ENCODE measurements at regions not wholly inside any gene's neighbourhood (a gene's known extent, or its start where the extent isn't known, plus 50 kb on each side); places are given as distances from the start of the nearest gene placed in this dataset.

GRCh38 chr4:155603360-155603891, 63.2 kb upstream of the GUCY1A1 start:
- H3K4me3 ChIP-seq (ENCODE audit: low read depth, low read length), result no peak overlapping the region
- H3K36me3 ChIP-seq (replicated peaks), result no peaks in the 10 kb centered on the region
- H3K27me3 ChIP-seq (replicated peaks), result no peaks in the 10 kb centered on the region
- no peak for DNase-seq
- no peak overlapping the region for H3K27ac ChIP-seq
- TF ChIP-seq CTCF (IDR thresholded peaks at IDR 0.05; ENCODE audit: low read depth, low read length, missing control alignments), result no peak
- in situ Hi-C loops (cut with HindIII; ENCODE audit: low pct_ligation_motif_present, low sequenced_read_pairs), result no loop called here

GRCh38 chr4:155602351-155603140, 64.1 kb upstream of the GUCY1A1 start:
- DNase-seq, result no peak
- Histone ChIP-seq H3K27me3 (replicated peaks) (no peaks in the 10 kb centered on the region), H3K4me3 (ENCODE audit: low read depth, low read length) (no peak overlapping the region), H3K27ac (no peak overlapping the region), H3K36me3 (replicated peaks) (no peaks in the 10 kb centered on the region)
- in situ Hi-C loops (cut with HindIII; ENCODE audit: low pct_ligation_motif_present, low sequenced_read_pairs), result no loop called here
- TF ChIP-seq CTCF (IDR thresholded peaks at IDR 0.05; ENCODE audit: low read depth, low read length, missing control alignments), result no peak

GRCh38 chr4:155600244-155600643, 66.4 kb upstream of the GUCY1A1 start:
- no peak for DNase-seq
- H3K36me3 ChIP-seq (replicated peaks), result no peaks in the 10 kb centered on the region
- no peak overlapping the region for H3K4me3 ChIP-seq (ENCODE audit: low read depth, low read length)
- in situ Hi-C loops (cut with HindIII; ENCODE audit: low pct_ligation_motif_present, low sequenced_read_pairs), result no loop called here
- no peaks in the 10 kb centered on the region for H3K27me3 ChIP-seq (replicated peaks)
- no peak for TF ChIP-seq CTCF (IDR thresholded peaks at IDR 0.05; ENCODE audit: low read depth, low read length, missing control alignments)
- H3K27ac ChIP-seq, result no peak overlapping the region

GRCh38 chr4:155599596-155599995, 67.1 kb upstream of the GUCY1A1 start:
- no peak for TF ChIP-seq CTCF (IDR thresholded peaks at IDR 0.05; ENCODE audit: low read depth, low read length, missing control alignments)
- DNase-seq, result no peak
- Histone ChIP-seq H3K27ac (no peak overlapping the region), H3K27me3 (replicated peaks) (no peaks in the 10 kb centered on the region), H3K4me3 (ENCODE audit: low read depth, low read length) (no peak overlapping the region), H3K36me3 (replicated peaks) (no peaks in the 10 kb centered on the region)
- in situ Hi-C loops (cut with HindIII; ENCODE audit: low pct_ligation_motif_present, low sequenced_read_pairs), result no loop called here

GRCh38 chr4:155599085-155599484, 67.6 kb upstream of the GUCY1A1 start:
- in situ Hi-C loops (cut with HindIII; ENCODE audit: low pct_ligation_motif_present, low sequenced_read_pairs), result no loop called here
- H3K4me3 ChIP-seq (ENCODE audit: low read depth, low read length), result no peak overlapping the region
- no peak for TF ChIP-seq CTCF (IDR thresholded peaks at IDR 0.05; ENCODE audit: low read depth, low read length, missing control alignments)
- H3K27me3 ChIP-seq (replicated peaks), result no peaks in the 10 kb centered on the region
- DNase-seq, result no peak
- H3K36me3 ChIP-seq (replicated peaks), result no peaks in the 10 kb centered on the region
- no peak overlapping the region for H3K27ac ChIP-seq
